ENCODE measurements at regions not wholly inside any gene's neighbourhood (a gene's known extent, or its start where the extent isn't known, plus 50 kb on each side); places are given as distances from the start of the nearest gene placed in this dataset.
"Not testable (repeated sequence)": the region's sequence is repeated elsewhere in the genome, so short reads cannot be mapped to it uniquely, and the experiment has no call there.

GRCh38 chr16:48054881-48055601 lies 100.8 kb downstream of the ABCC12 start:
- DNase-seq (ENCODE audit: low read depth), result peak; percentile 68

- DNase-seq (ENCODE audit: low read depth), result peak; percentile 74
Observed at GRCh38 chr16:48053418-48053745, 102.4 kb downstream of the ABCC12 start.

GRCh38 chr16:48052731-48053417 lies 102.9 kb downstream of the ABCC12 start:
- DNase-seq (ENCODE audit: low read depth), result no peak

GRCh38 chr16:48050871-48051270 lies 104.9 kb downstream of the ABCC12 start:
- no peak for DNase-seq (ENCODE audit: low read depth)

- no peak for DNase-seq (ENCODE audit: low read depth)
Observed at GRCh38 chr16:48049847-48050246, 105.9 kb downstream of the ABCC12 start.

- no peak for DNase-seq (ENCODE audit: low read depth)
Observed at GRCh38 chr16:48047720-48048119, 108.1 kb downstream of the ABCC12 start.

GRCh38 chr16:48047241-48047640 lies 108.6 kb downstream of the ABCC12 start:
- no peak for DNase-seq (ENCODE audit: low read depth)

GRCh38 chr16:48044117-48044516 lies 111.7 kb downstream of the ABCC12 start:
- DNase-seq (ENCODE audit: low read depth), result no peak

GRCh38 chr16:48041981-48042421 lies 113.8 kb downstream of the ABCC12 start:
- no peak for DNase-seq (ENCODE audit: low read depth)

- no peak for DNase-seq (ENCODE audit: low read depth)
Observed at GRCh38 chr16:48035142-48035541, 120.7 kb downstream of the ABCC12 start.

GRCh38 chr16:48030926-48031325 lies 124.9 kb downstream of the ABCC12 start:
- no peak for DNase-seq (ENCODE audit: low read depth)

- no peak for DNase-seq (ENCODE audit: low read depth)
Observed at GRCh38 chr16:48029768-48030167, 126.0 kb downstream of the ABCC12 start.

GRCh38 chr16:48025359-48025758 lies 130.4 kb downstream of the ABCC12 start:
- DNase-seq (ENCODE audit: low read depth), result no peak

- no peak for DNase-seq (ENCODE audit: low read depth)
Observed at GRCh38 chr16:48024042-48024441, 131.8 kb downstream of the ABCC12 start.

GRCh38 chr16:48022496-48022895 lies 133.3 kb downstream of the ABCC12 start:
- no peak for DNase-seq (ENCODE audit: low read depth)

GRCh38 chr16:48020617-48021016 lies 135.2 kb downstream of the ABCC12 start:
- DNase-seq (ENCODE audit: low read depth), result not testable (repeated sequence)

GRCh38 chr16:48014349-48015135 lies 141.3 kb downstream of the ABCC12 start:
- DNase-seq (ENCODE audit: low read depth), result peak; percentile 76

- DNase-seq (ENCODE audit: low read depth), result peak; percentile 40
Observed at GRCh38 chr16:48013491-48013901, 142.3 kb downstream of the ABCC12 start.

GRCh38 chr16:48011878-48012658 lies 143.7 kb downstream of the ABCC12 start:
- DNase-seq (ENCODE audit: low read depth), result no peak

- DNase-seq (ENCODE audit: low read depth), result no peak
Observed at GRCh38 chr16:48011466-48011865, 144.3 kb downstream of the ABCC12 start.

GRCh38 chr16:48008011-48008525 lies 147.7 kb downstream of the ABCC12 start:
- DNase-seq (ENCODE audit: low read depth), result no peak

GRCh38 chr16:48004141-48004695 lies 151.6 kb downstream of the ABCC12 start:
- no peak for DNase-seq (ENCODE audit: low read depth)

All from ELR (cell line).